Ovary (tissue), 3 donors: ENCODE measurements at regions not wholly inside any gene's neighbourhood (a gene's known extent, or its start where the extent isn't known, plus 50 kb on each side); places are given as distances from the start of the nearest gene placed in this dataset.

Experiments
- EP300 ChIP-seq: sonication (generic); formaldehyde crosslinking; IDR thresholded peaks from one replicate; pipeline ENCODE4 v1.6.1; 2017; ENCODE audit warnings: antibody characterized with exemption
- POLR2A ChIP-seq: fragments of 450-650 bp; IDR thresholded peaks from one replicate; pipeline ENCODE4 v1.6.1; 2017; ENCODE audit warnings: antibody characterized with exemption, mild to moderate bottlenecking, moderate library complexity
- TF ChIP-seq, protein P1 (sequence below), 3 donors: fragments of 450-650 bp in 2 of 3; fragments of 200-600 bp in 1 of 3; IDR thresholded peaks; one replicate each; pipeline versions ENCODE4 v1.5.1 to v1.8.0; 2016 to 2022; ENCODE audit warnings: antibody characterized with exemption in 3 of 3, mild to moderate bottlenecking in 1 of 3
- donor health status: DM: no; HTN: no; CAD: no.

- TF ChIP-seq, protein P1, sequence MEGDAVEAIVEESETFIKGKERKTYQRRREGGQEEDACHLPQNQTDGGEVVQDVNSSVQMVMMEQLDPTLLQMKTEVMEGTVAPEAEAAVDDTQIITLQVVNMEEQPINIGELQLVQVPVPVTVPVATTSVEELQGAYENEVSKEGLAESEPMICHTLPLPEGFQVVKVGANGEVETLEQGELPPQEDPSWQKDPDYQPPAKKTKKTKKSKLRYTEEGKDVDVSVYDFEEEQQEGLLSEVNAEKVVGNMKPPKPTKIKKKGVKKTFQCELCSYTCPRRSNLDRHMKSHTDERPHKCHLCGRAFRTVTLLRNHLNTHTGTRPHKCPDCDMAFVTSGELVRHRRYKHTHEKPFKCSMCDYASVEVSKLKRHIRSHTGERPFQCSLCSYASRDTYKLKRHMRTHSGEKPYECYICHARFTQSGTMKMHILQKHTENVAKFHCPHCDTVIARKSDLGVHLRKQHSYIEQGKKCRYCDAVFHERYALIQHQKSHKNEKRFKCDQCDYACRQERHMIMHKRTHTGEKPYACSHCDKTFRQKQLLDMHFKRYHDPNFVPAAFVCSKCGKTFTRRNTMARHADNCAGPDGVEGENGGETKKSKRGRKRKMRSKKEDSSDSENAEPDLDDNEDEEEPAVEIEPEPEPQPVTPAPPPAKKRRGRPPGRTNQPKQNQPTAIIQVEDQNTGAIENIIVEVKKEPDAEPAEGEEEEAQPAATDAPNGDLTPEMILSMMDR (IDR thresholded peaks at IDR 0.05): no peak
- no peak for TF ChIP-seq POLR2A
- no peak for TF ChIP-seq EP300
Measured at GRCh38 chr13:81172603-81173002, 831.7 kb upstream of the SPRY2 start.
